Fibroblast of upper back skin (primary cell): ENCODE measurements at regions not wholly inside any gene's neighbourhood (a gene's known extent, or its start where the extent isn't known, plus 50 kb on each side); places are given as distances from the start of the nearest gene placed in this dataset.
"Not testable (repeated sequence)": the region's sequence is repeated elsewhere in the genome, so short reads cannot be mapped to it uniquely, and the experiment has no call there.

Source experiments
- DNase-seq: peaks from one replicate; pipeline ENCODE4 v3.0.0-alpha.2; 2013

DNA sequence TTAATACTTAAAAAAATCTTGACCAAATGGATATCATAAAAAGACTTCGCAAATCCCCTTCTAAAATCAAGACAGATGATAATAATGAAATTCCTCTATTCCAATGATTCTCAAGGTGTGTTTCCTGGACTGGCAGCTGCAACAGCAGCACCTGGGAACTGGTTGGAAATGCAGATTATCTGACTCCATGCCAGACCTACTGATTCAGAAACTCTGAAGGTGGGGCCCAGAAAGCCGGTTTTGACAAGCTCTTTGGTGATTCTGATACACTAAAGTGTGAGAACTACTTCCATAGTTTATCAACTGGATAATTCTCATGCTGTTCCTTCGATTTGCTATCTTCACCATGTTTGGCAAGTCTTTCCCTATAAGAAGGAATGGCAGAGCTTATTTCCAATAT lies 252.1 kb downstream of the COL12A1 start:
- DNase-seq: no peak

GRCh38 chr6:74946961-74947360 lies 258.9 kb downstream of the COL12A1 start:
- peak; percentile 73 for DNase-seq

- peak; percentile 65 for DNase-seq
Measured at GRCh38 chr6:74942130-74942529, 263.7 kb downstream of the COL12A1 start.

DNA sequence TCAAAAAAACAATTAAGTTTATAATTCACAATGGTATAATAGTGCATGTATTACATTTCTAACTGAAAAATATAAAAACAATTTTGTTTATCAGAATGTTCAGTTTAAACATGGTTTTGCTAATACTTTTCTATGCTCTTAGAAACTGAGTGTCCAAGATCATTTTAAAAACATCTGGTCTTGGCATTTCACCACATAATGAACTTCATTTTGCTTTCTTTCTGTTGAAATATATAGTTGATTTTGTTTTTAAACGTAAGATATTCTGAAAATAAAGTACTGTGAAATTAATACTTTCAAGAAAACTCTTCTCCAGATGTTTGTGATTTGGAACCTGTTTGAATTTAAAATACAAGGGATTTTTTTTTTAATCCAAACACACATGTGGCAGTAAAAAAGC lies 264.4 kb downstream of the COL12A1 start:
- no peak for DNase-seq

GRCh38 chr6:74939721-74940620 lies 265.9 kb downstream of the COL12A1 start:
- peak; percentile 85 for DNase-seq

GRCh38 chr6:74939151-74939708 lies 266.6 kb downstream of the COL12A1 start:
- DNase-seq: peak; percentile 56

- no peak for DNase-seq
Measured at GRCh38 chr6:74937936-74938335, 267.9 kb downstream of the COL12A1 start.

DNA sequence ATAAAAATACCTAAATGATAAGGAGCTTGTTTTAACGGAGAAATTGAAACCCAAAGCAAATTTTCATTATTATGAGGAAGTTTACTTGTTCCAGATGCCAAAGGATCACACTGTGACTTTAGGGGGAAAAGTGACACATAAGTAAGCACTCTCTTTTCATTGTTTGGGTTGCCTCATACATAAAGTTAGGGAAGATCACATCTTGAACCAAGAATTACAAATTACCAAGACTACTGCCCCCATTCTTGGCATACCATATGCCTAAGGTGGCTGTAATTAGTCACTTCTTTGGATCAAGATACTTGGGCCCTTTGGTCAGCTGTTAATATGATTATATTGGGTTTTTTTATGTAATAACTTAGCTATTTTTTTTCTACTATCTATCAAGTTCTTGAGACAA lies 269.0 kb downstream of the COL12A1 start:
- peak; percentile 71 for DNase-seq

GRCh38 chr6:74932232-74932888 lies 273.5 kb downstream of the COL12A1 start:
- DNase-seq: no peak

- DNase-seq: peak; percentile 97
Measured at GRCh38 chr6:74931558-74931957, 274.3 kb downstream of the COL12A1 start.

DNA sequence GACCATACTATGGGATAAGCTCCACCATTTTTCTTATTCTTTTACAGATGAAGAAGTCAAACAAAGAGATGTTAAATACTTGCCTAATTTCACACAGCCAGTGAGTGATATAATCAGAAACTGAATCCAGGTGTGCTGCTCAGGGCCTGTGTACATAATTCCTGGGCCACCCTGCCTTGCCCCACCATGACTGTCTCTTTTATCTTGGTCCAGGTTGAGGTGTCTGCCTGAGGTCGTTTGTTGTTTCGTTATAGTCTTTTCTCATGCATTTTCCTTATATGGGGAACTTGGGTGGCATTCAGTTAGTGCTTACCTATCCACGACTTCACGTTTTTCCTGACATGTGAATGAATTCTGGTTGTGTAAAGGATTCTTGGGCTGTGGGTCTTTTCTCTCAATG lies 277.6 kb downstream of the COL12A1 start:
- DNase-seq: no peak

- no peak for DNase-seq
Measured at GRCh38 chr6:74927299-74927698, 278.6 kb downstream of the COL12A1 start.

DNA sequence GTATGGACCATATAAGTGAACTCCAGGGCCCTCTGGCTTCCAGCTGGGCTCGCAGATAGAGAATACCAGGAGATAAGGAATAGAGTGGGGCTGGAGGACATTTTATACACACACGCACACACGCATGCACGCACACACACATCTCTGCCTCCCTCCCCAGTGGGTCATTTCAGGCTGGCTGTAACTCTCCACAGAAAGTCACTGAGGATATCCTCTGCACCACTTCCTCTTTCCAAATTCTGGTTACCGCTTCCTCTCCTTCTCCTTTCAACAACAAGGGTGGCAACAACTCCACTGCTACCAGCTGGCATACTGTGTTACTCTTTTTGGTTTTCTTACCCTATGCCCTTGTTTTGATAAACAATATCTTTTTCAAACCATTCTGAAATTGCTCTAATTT lies 280.2 kb downstream of the COL12A1 start:
- no peak for DNase-seq

DNA sequence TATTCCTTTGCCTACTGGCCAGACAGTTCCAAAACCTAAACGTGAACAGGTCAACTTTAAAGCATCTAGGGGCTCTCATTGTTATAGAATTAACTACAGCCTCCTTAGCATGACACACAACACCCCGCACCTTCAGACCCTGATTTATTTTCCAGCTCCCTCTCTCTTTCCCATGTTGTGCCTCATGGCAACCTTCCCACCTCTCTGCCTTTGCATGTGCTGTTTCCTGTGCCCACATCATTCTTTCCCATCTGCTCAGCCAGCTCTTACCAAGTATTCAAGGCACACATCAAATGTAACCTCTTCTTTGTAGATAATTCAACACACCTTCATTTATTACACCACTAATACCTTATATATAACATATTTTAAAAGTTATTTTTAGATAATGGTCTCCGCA lies 291.0 kb downstream of the COL12A1 start:
- no peak for DNase-seq

- DNase-seq: no peak
Measured at GRCh38 chr6:74912234-74912633, 293.6 kb downstream of the COL12A1 start.

DNA sequence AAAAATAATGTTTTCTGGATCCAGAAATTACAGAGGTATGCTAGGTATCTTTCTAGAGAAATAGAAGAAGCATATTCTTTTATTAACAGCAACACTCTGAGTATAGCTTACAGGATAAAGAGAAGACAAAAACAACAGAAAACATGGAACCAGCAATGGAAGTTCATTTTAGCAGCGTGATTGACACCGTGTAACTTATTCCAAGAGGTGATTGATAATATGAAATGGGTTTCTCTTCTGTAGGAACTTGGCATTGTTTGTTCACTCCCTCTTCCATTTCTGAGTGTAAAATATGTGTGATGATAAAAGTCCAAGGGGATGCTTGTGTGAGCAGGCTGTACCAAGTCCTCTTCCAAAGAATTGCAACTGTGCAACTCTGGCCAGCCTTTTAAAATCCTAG lies 303.0 kb downstream of the COL12A1 start:
- DNase-seq: no peak

- DNase-seq: no peak
Measured at GRCh38 chr6:74902089-74902488, 303.8 kb downstream of the COL12A1 start.

- no peak for DNase-seq
Measured at GRCh38 chr6:74901576-74901975, 304.3 kb downstream of the COL12A1 start.

DNA sequence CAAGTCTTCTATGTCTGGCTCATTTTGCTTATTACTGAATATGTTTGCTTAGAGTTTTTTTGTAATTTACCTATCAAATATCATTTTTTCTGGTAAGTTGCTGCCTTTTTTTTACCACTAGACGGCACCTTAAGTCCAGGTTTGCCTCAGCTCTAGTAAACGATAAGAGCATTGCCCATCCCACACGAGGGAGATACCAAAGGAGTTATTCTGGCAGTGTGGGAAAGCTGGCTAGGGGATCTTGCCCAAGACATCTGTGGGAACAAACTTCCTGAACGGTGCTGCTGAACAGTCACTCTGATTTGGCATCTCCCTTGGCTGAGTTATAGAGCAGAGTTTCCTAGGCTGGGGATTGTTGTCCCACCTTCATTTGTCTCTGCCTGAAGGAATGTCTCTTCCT lies 306.4 kb downstream of the COL12A1 start:
- no peak for DNase-seq

DNA sequence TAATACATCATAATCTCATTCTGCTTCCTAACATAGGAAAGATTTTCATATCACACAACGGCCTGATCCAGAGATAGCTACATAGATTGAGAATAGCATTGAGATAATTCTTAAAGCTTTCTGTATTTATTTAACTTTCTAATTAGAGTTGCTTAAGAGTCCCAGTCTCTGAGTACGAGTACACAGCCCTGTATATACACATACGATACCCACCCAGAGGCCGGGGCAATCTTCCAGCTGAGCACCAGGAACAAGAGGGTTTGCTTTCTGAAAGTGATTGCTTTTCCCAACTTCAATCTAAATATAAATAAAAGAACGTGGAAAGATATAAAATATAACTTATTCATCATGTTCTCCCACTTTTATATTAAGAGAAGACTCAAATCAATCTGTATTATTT lies 313.8 kb downstream of the COL12A1 start:
- no peak for DNase-seq

GRCh38 chr6:74891349-74891831 lies 314.5 kb downstream of the COL12A1 start:
- DNase-seq: peak; percentile 62

DNA sequence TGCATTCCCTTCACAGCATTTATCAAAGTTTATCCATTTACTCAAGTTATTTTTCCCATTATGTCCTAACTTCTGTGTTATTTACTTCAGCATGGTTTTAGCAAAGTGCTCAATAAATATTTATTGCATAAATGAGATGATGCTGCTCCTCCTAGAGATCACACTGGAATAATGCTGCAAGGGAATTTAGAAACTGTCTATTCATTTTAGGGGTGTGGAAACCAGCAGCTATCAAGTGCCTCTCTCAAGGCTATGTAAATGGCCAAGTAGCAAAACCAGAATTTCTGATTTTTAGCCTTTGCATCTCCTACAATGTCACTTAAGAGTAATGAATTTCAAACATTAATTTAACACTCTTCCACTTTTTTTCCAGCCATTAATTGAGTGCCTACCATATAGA lies 316.2 kb downstream of the COL12A1 start:
- DNase-seq: no peak

GRCh38 chr6:74888741-74889140 lies 317.1 kb downstream of the COL12A1 start:
- DNase-seq: not testable (repeated sequence)

DNA sequence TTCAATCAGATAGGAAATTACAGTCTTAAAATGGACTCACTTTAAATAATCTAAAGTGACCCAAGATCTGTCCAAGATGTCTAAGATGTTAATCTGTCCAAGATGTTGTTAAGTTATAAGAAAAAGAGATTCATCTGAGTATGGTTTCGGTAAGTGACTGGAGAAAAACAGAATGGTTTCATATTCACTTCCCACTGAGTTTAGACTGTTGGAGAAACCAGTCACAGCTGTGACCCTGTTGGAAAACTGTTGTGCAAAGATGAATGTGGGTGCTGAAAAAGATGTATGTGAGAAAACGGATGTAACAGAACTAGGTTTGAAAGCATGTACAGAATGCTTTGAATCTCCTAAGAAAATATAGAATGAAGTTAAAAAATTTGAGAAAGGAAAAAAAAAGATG lies 325.9 kb downstream of the COL12A1 start:
- peak; percentile 72 for DNase-seq
